ENCODE measurements at regions not wholly inside any gene's neighbourhood (a gene's known extent, or its start where the extent isn't known, plus 50 kb on each side); places are given as distances from the start of the nearest gene placed in this dataset.

- ATAC-seq = peak; percentile 66; the same call in 1 of the 2 replicates
- POLR2A ChIA-PET = no interaction called here
- BruUV-seq (replicated peaks) = no TSS peak
Measured at GRCh38 chr4:83855044-83855443, 319.1 kb downstream of the GPAT3 start.

GRCh38 chr4:83852085-83852451 is 316.2 kb downstream of the GPAT3 start:
- CTCF ChIA-PET = no interaction called here
- Histone ChIP-seq H3K27ac (ENCODE audit: low read length) (no peak overlapping the region), H3K36me3 (ENCODE audit: control insufficient read depth, insufficient read depth, low read length) (no peaks in the 10 kb centered on the region), H3K4me3 (ENCODE audit: low read depth in 2 of 2, low read length in 2 of 2) (no peak overlapping the region), H3K9me3 (ENCODE audit: control insufficient read depth, insufficient read depth, low read depth, low read length) (no peaks in the 10 kb centered on the region), H3K4me1 (ENCODE audit: control insufficient read depth, insufficient read depth, low read length) (0 out of 2 replicates have a peak, but pooled peaks cover 4% of the 10 kb centered on the region), H3K27me3 (ENCODE audit: control insufficient read depth, insufficient read depth, low read length) (no peaks in the 10 kb centered on the region)
- in situ Hi-C loops (cut with HindIII; ENCODE audit: low pct_unique_long_range_greater_than_20kb, low sequenced_read_pairs) = no loop called here
- ATAC-seq = peak; percentile 74
- DNase-seq (ENCODE audit: low read depth, low spot score) = no peak
- no TSS peak for BruUV-seq (replicated peaks)
- no peak for TF ChIP-seq TCF7L2 (IDR thresholded peaks at IDR 0.05; ENCODE audit: low read depth, low read length)
- TF ChIP-seq CTCF (IDR thresholded peaks at IDR 0.05) = no peak
- POLR2A ChIA-PET = no interaction called here
- intact Hi-C loops (cut with micrococcal nuclease; ENCODE audit: unreplicated experiment) = no loop called here

More at GRCh38 chr4:83855044-83855443, 319.1 kb downstream of the GPAT3 start:
- CTCF ChIA-PET = interaction anchor here (0.9 kb wide), 1 partner anchor 597 kb away, joined by 4 read pairs; no protein-coding TSS in a partner anchor
- peak; percentile 60 for DNase-seq (ENCODE audit: low read depth, low spot score)
- Histone ChIP-seq H3K36me3 (ENCODE audit: control insufficient read depth, insufficient read depth, low read length) (no peaks in the 10 kb centered on the region), H3K4me3 (ENCODE audit: low read depth in 2 of 2, low read length in 2 of 2) (no peak overlapping the region), H3K9me3 (ENCODE audit: control insufficient read depth, insufficient read depth, low read depth, low read length) (no peaks in the 10 kb centered on the region), H3K27me3 (ENCODE audit: control insufficient read depth, insufficient read depth, low read length) (no peaks in the 10 kb centered on the region), H3K27ac (ENCODE audit: low read length) (no peak overlapping the region), H3K4me1 (ENCODE audit: control insufficient read depth, insufficient read depth, low read length) (0 out of 2 replicates have a peak, but pooled peaks cover 4% of the 10 kb centered on the region)
- no peak for TF ChIP-seq REST (IDR thresholded peaks at IDR 0.05; ENCODE audit: insufficient read depth in 1 of 2, low read depth in 2 of 2, low read length in 1 of 2)
- TF ChIP-seq POLR2AphosphoS5 (IDR thresholded peaks at IDR 0.05; ENCODE audit: low read depth, low read length) = no peak
- no peak for TF ChIP-seq CTCF (IDR thresholded peaks at IDR 0.05)
- no peak for TF ChIP-seq TCF7L2 (IDR thresholded peaks at IDR 0.05; ENCODE audit: low read depth, low read length)
- TF ChIP-seq SIN3A (IDR thresholded peaks at IDR 0.05; ENCODE audit: borderline replicate concordance, insufficient read depth, low read depth, low read length) = no peak
- in situ Hi-C loops (cut with HindIII; ENCODE audit: low pct_unique_long_range_greater_than_20kb, low sequenced_read_pairs) (no loop called here), intact Hi-C loops (cut with micrococcal nuclease; ENCODE audit: unreplicated experiment) (no loop called here)
